Left kidney (tissue), 1 donor: ENCODE measurements at regions not wholly inside any gene's neighbourhood (a gene's known extent, or its start where the extent isn't known, plus 50 kb on each side); places are given as distances from the start of the nearest gene placed in this dataset.
"Not testable (repeated sequence)": the region's sequence is repeated elsewhere in the genome, so short reads cannot be mapped to it uniquely, and the experiment has no call there.

Experiments used
- DNase-seq: peaks from one replicate; pipeline ENCODE4 v3.0.0-alpha.2; 2013

DNA sequence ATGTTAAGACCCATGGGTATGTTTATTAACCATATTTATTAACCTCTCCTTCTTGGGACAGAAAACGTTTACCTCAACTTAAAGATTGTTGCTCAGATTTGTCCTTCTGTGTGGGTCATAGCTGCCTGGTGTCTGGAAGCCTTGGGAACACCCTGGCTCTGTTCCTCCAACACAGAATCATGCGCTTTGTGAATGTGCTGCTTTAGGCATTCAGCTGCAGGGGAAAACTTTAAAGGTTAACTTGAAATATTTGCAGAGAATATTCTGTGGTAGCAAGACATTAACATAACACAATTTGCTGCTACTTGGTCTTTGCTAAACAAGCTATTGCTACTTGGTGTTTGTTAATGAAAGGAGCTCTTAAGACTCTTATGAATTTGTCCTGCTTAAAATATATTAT is 50.5 kb upstream of the THOC3 start:
- not testable (repeated sequence) for DNase-seq

DNA sequence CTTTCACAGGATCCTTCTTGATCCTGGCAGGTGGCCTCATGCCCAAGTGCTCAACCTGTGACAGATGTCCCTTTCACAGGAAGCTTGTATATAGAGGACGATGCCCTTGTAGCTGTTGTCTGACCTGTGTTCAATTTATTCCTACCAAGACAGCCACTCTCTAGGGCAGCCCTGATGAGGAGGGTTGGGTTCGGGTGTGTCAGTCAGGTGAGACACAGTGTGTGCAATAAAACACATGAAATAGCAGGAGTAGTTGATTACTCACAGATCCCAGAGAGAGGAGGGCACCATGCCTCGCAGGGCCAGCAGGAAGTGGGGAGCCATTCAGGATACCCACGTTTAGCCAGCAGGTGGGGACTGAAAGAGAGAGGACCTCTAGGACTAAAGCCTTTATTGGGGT is 52.7 kb upstream of the THOC3 start:
- DNase-seq, result not testable (repeated sequence)

DNA sequence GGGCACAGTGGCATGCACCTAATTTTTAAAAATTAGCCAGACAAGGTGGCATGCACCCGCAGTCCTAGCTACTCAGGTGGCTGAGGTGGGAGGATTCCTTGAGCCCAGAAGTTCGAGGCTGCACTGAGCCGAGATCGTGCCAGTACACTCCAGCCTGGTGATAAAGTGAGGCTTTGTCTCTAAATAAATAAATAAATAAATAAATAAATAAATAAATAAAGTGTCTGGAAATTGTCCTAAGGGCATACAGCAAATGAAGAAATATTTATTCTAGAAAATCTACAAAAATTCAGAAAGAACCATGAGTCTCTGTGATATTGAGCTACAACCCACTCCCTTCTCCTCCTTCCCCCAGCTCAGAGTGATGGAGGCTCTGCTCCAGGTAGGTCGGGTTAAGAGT is 55.4 kb upstream of the THOC3 start:
- DNase-seq, result not testable (repeated sequence)

DNA sequence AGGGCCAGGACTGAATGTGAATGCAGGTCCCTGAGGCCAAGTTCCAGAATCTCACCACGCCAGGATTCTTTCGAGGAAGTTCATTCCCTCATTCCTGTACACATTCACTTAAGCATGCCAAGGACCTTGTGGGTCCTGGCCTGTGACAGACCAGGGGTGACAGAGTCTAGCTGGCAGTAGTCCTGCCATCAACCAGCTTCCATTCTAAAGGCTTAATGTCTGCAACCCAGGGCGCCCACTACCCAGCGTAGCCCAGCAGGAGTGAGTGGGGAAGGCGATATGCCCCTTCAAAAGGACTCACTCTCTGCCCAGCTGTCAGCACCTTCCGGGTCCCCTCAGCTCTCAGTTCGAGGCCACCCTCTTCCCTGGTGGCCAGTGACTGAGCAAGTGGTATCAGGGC is 61.3 kb upstream of the THOC3 start:
- not testable (repeated sequence) for DNase-seq

DNA sequence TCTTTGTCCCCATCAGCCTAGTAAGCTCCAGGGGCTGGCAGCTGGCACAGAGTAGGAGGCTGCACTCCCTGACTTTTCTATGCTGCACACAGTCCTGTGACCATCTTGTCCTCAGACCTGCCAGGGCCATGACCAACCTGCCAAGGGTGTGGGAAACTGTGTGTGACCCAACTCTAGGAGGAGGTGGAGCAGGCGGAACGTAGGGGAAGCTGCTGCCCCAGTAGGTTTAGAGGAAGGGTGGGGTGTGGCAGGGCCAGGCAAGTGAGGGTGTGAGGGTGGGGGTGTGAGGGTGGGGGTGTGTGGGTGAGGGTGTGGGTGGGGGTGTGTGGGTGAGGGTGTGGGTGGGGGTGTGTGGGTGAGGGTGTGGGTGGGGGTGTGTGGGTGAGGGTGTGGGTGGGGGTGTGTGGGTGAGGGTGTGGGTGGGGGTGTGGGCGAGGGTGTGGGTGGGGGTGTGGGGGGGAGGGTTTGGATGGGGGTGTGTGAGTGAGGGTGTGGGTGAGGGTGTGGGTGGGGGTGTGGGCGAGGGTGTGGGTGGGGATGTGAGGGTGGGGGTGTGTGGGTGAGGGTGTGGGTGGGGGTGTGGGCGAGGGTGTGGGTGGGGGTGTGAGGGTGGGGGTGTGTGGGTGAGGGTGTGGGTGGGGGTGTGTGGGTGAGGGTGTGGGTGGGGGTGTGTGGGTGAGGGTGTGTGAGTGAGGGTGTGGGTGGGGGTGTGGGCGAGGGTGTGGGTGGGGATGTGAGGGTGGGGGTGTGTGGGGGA is 62.4 kb upstream of the THOC3 start:
- not testable (repeated sequence) for DNase-seq

DNA sequence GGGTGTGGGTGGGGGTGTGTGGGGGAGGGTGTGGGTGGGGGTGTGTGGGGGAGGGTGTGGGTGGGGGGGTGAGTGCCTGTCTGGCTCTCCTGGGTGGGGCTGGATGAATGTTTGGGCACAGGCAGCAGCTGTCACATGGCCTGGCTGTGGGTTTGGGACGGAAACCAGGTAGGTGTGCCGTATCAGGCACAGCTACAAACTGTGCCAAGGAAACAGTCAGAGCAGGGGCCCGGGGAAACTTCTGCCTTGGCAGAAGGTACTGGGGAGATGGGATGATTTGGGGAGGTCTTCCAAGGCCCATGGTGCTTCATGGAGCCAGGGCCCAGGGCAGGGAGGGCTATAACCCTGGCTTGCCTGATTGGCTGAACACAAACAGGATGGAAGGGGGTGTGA is 63.0 kb upstream of the THOC3 start:
- not testable (repeated sequence) for DNase-seq

DNA sequence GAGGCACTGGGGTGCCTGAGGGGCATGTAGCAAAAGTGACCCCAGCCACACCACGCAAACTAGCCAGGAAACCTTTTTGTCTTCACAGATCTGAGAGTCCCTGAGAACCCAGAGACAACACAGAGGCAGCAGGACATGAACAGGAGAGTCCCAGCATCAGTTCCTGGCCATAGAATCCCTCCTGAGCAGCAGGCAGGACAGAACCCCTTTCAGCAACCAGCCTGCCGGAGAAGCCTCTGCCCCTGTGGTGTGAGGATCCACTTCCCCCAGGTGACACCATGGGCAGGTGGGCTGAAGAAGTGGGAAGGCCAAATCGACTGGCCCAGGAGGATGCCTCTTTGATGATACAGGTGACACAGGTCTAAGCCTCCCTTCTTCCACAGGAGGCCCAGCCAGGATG is 65.1 kb upstream of the THOC3 start:
- not testable (repeated sequence) for DNase-seq

DNA sequence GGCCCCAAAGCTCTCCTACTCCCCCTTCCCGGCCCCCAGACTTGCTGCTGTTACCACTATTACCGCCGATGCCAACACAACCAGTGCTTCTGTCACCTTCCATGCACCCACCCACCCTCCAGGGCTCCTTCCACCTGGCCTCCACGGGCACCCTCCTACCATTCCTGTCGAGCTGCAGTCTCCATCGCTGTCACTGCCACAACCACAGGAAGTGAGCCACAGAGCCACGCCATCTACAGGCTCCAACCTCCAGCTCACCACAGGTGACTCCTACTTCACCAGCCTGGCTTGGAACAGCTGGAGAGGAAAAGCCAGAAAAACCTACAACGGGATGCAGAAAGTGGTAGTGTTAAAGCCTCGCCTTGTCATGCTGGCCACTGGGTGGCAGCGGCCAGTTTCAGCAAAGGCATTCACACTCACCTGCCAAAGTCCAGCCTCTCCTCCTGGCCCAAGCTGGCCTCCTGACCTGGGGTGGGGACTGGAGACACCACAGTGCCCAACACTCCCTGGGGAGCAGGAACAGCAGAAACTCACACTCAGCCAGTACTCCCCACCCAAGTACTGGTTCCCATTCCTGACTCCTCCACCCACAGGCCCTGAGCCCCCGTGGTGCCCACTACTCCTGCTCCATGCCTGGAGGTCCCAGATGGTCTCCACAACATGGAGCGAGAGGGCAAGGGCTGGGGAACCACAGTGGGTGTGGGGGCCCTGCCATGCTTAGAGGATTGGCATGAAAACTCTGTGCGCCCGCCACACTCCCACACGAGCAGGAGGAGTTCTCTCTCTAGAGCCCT is 66.5 kb upstream of the THOC3 start:
- DNase-seq, result not testable (repeated sequence)

DNA sequence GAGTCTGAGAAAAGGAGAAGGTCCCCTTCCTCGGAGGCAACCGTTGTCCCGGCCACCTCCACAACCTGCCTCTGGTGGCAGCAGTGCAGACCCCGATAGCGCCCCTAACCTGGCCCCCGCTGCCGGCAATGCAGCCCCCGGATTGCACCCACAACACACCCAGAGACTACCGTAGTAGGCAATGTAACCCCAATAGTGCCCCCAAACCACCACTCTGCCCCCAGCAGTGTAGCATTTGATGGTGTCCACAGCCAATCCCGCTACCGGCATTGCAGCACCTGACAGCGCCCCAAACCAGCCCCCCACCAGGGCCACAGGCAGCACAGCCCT is 67.1 kb upstream of the THOC3 start:
- not testable (repeated sequence) for DNase-seq

DNA sequence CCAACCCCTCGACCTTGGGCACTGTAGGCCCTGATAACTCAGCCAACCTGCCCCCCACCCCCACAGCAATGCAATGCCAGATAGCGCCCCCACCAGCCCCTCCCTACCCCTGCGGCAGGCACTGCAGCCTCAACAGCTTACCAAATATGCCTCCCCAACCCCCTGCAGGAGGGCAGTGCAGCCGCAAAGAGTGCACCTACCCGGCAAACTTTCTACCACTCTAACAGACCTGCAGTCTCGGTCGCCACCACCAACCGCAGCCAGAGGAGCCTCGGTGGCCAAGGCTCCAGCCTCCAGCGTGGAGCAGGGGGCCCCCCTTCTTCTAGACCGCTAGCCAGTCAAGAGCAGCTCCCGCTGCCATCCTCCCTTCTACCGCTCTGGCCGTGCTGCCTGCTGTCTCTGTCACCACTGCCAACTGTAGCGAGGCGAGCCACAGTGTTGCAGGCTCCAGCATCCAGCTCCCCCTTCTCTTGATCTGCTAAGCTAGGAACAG is 67.7 kb upstream of the THOC3 start:
- DNase-seq, result not testable (repeated sequence)

DNA sequence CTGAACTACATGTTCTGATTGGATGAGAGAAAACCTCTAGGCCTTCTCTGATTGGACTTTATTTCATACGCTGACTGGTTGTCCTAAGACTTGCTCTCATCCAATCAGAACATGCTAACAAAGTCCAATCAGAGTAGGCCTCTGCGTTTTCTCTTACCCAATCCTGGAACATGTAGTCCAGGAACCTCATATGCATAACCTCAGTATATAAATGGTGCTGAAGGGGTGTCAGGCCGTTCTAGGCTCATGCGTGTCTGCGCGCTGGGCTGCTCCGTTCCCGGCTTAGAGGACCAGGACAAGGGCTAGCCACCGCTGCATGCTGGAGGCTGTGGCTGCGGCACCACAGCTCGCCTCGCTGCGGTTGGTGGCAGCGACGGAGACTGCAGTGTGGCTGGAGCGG is 68.3 kb upstream of the THOC3 start:
- DNase-seq, result not testable (repeated sequence)

DNA sequence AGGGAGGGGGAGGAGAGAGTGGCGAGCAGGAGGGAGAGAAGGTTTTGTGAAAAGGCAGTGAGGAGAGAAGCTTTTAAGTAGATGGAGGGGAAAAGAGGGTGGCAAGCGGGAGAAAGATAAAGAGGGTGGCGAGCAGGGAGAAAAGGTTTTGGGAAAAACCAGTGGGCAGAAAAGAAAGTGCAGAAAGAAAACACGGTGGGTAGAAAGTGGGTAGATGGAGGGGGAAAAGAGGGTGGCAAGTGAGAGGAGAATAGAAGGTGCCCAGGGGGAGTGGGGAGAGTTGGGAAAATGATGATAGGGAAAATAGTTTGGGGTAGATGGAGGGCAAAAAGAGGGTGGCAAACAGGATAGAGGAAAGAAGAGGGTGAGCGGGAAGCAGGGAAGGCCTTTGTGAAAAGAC is 69.1 kb upstream of the THOC3 start:
- not testable (repeated sequence) for DNase-seq

DNA sequence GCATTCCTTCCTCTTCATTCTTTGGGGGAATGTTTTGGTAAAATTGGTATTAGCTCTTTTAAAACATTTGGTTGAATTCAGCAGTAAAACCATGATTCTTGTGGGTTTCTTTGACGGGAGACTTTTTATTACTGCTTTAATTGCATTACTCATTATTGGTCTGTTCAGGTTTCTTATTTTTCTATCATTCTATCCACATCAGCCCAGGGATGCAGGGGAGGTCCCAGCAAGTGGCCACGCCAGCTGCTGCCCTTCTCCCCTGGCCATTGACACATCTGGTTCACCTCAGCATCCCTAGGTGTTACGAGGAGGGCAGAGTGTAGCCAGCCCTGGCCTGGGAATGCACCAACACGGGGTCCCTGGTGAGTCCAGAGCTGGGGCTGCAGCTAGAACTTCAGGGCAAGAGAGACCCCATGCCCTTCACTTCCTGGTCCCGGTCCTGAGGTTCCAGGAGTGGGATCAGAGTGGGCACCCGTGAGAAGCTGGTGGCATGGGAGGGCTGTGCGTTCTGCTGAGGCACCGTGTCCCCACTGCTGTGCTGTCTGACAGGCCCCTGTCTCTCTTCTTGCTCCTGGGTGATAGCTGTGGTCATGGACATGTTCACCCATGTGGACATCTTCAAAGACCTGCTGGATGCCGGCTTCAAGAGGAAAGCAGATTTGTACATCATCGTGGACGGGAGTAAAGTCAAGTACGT is 72.1 kb upstream of the THOC3 start:
- DNase-seq, result not testable (repeated sequence)

DNA sequence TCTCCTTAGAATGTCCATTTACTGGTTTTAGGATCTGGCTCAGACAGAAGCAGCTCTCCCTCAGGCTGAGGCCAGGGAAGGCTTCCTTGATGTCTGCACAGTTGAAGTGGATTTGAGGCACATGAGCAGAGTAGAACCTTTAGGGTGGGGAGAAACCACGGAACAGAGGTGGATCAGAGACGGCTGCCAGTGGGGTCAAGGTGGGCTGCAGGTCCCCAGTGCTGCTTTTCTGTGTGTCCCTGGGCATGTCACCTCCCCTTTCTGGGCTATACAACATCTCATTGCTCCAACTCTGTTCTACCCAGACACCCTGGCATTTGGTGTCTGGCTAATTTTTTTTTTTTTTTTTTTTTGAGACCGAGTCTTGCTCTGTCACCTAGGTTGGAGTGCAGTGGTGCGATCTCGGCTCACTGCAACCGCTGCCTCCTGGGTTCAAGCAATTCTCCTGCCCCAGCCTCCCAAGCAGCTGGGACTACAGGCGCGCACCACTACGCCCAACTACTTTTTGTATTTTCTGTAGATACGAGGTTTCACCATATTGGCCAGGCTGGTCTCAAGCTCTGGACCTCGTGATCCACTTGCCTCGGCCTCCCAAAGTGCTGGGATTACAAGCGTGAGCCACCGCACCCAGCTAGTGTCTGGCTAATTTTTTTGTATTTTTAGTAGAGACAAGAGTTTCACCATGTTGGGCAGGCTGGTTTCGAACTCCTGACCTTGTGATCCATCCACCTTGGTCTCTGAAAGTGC is 73.3 kb upstream of the THOC3 start:
- DNase-seq, result not testable (repeated sequence)

DNA sequence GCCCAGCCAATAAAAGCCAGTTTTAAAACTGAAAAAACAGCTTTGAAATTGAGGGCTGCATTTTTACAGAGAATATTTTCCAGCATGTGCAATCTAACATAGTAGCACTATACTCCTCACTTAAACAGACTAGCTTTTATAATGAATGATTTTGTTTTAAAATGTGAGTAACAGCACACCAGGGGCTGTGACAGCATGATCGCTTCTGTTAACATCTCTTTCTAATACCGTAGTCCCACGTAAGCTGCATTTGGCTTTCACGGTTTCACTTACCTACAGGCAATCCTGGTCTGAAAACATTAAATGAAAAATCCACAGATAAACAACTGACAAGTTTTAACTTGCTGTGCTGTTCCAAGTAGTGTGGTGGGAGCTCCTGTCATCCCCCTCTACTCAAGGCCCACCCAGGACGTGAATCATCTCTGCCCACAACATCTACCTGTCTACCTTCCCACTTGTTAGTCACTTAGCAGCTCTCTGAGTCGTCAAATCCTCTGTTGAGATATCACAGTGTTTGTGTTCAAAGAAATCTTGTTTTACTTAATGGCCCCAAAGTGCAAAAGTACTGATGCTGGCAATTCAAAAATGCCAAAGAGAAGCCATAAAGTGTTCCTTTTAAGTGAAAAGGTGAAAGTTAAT is 74.0 kb upstream of the THOC3 start:
- not testable (repeated sequence) for DNase-seq

DNA sequence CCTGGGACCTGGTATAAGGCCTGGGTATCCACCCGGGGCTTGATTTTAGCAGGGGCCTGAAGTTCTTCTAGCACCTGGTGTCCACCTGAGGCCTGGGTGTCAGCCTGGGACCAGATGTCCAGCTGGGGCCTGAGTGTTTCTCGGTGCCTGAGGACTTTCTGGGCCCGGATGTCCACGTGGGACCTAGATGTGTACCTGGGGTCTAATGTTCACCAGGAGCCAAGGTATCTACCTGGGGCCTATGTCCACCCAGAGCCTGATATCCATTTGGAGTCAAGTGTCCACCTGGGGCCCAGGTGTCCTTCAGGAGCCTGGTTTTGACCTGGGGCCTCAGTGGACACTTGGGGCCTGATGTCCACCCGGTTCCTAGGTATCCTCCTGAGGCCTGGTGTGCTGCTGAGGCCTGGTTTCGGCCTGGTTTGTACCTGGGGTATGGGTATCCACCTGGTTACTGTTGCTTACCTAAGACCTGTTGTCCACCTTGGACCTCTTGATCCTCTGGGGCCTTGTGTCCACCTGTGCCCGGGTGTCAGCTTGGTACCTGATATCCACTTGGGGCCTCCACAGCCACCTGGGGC is 75.2 kb upstream of the THOC3 start:
- DNase-seq, result not testable (repeated sequence)

DNA sequence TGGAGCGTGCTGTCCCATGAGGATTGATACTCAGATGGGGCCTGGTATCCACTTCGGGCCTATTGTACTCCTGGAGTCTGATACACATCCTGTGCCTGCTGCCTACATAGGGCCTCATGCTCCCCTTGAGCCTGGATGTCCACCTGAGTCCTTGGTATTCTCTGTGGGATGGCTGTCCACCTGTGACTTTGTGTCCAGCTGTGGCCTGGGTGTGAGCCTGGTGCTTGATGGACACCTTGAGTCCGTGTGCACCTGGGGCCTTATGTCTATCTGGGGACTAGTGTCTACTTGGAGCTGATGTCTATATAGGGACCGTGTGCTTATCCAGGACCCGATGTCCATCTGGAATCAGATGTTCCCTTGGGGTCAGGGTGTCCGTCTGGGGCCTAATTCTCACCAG is 75.9 kb upstream of the THOC3 start:
- DNase-seq, result not testable (repeated sequence)

DNA sequence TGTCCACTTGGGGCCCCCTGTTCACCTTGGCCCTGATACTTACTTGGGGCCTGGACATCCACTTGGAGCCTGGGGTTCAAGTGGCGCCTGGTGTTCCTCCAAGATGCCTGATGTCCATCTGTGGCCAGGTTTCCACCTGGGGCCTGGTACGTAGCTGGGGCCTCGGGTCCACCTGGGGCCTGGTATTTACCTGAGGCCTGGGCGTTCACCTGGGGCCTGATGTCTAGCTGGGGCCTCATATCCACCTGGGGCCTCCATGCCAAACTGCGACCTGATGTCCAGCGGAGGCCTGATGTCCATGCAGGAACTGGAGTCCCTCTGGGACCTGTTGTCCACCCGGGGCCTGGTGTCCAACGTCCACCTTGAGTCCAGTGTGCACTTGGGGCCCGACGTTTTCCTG is 76.3 kb upstream of the THOC3 start:
- not testable (repeated sequence) for DNase-seq

DNA sequence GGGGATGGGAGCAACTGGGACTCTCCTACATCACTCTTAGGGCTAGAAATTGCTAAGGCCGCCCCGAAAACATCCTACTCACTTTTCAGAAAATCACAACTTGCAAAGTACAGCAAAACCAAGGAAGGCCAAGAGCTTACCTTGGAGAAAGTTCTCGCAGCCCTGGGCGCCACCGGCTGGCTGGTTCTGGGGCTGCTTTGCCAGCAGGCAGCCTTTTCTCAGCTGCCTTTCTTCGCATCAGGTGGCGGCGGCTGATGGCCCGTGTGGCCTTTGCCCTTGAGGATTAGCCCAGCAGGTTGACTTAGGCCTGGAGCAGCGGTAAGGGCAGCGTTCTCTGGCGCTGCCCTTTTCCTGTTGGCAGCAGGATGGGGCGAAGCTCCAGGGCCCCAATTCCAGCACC is 77.3 kb upstream of the THOC3 start:
- DNase-seq, result not testable (repeated sequence)

DNA sequence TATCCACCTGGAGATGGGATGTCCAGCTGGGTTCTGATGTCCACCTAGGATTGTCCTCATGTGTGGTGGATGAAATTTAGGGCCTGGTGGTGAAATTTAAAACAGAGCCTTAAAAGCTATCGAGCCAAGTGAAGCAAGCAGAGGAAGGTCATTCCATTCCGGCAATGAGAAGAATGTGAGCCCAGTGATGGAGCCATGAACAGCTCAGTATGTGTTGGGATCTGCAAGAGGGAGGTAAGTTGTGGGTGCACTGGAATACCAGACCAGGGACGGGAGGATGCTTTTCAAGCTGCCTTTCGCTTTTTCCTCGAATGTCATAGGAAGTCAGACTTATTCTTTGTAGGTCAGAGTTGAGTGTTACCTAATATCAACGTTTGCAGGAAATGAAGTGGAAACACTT is 80.6 kb upstream of the THOC3 start:
- not testable (repeated sequence) for DNase-seq
